ENCODE measurements at regions not wholly inside any gene's neighbourhood (a gene's known extent, or its start where the extent isn't known, plus 50 kb on each side); places are given as distances from the start of the nearest gene placed in this dataset.

DNA sequence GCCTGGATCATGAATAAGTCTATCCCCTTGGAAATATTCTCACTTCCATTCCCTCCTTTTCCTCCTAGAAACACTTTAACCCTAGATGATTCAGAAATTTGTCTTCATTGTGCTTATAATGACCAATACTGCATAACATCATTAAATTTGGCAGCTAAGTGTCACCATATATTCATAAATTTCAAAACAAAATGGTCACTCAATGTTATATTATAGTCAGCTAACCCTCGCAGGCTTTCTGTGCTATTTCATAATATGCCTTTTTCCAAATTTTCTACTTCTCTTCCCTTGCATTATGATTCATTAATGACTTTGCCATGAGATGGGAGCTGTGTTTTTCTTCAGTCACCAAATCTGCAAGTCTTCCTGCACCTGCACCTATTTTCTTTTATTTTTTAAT, 308.3 kb upstream of the AKR1E2 start:
- Histone ChIP-seq H3K9me1 (replicated peaks; ENCODE audit: control insufficient read depth, extremely low read depth, insufficient read depth, low read length) (no peaks in the 10 kb centered on the region), H3K27me3 (ENCODE audit: control insufficient read depth in 2 of 2, insufficient read depth in 2 of 2, low read length in 2 of 2) (no peaks in the 10 kb centered on the region), H3K9me3 (replicated peaks; ENCODE audit: control insufficient read depth, insufficient read depth, low read length) (no peaks in the 10 kb centered on the region), H3K4me3 (replicated peaks in 1 of 3; ENCODE audit: insufficient read depth in 1 of 3, low read depth in 1 of 3, low read length in 3 of 3) (no peak overlapping the region), H3K9ac (replicated peaks; ENCODE audit: extremely low read depth, insufficient read depth, low read length) (no peak overlapping the region), H3K4me2 (ENCODE audit: insufficient read depth, low read length) (no peak overlapping the region), H3K36me3 (ENCODE audit: control insufficient read depth in 2 of 2, extremely low read depth in 1 of 2, insufficient read depth in 2 of 2, low read length in 2 of 2) (no peaks in the 10 kb centered on the region), H3K4me1 (ENCODE audit: control insufficient read depth, extremely low read depth, insufficient read depth, low read length) (no peaks in the 10 kb centered on the region), H4K20me1 (replicated peaks; ENCODE audit: control insufficient read depth, extremely low read depth, insufficient read depth, low read length) (no peaks in the 10 kb centered on the region), H3K27ac (ENCODE audit: insufficient read depth, low read depth, low read length) (no peak overlapping the region), H2AFZ (ENCODE audit: low read depth, low read length) (no peak overlapping the region), H3K79me2 (ENCODE audit: control insufficient read depth, insufficient read depth, low read length) (no peaks in the 10 kb centered on the region)
- dilution Hi-C loops (cut with MboI; ENCODE audit: extremely low pct_ligation_motif_present, low sequenced_read_pairs) = no loop called here
- ChIA-PET POLR2A (no interaction called here), CTCF (no interaction called here)
- no TSS peak for BruUV-seq (replicated peaks)
- intact Hi-C loops (cut with micrococcal nuclease) = no loop called here
- no peak for TF ChIP-seq JUN (IDR thresholded peaks at IDR 0.05; ENCODE audit: borderline replicate concordance, insufficient read depth, insufficient read length, low read depth)
- TF ChIP-seq EZH2 (IDR thresholded peaks at IDR 0.05; ENCODE audit: borderline replicate concordance, low read depth, low read length, severe bottlenecking) = no peak
- no peak for TF ChIP-seq POLR2AphosphoS5 (IDR thresholded peaks at IDR 0.05; ENCODE audit: insufficient read depth, low read depth, low read length)
- TF ChIP-seq FOS (IDR thresholded peaks at IDR 0.05; ENCODE audit: borderline replicate concordance, insufficient read depth, low read length) = no peak
- TF ChIP-seq POLR2A (IDR thresholded peaks at IDR 0.05; ENCODE audit: low read depth, low read length) = no peak
- TF ChIP-seq MYC (IDR thresholded peaks at IDR 0.05; ENCODE audit: low read depth, low read length) = no peak
- TF ChIP-seq, protein P1, sequence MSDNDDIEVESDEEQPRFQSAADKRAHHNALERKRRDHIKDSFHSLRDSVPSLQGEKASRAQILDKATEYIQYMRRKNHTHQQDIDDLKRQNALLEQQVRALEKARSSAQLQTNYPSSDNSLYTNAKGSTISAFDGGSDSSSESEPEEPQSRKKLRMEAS (IDR thresholded peaks at IDR 0.05; ENCODE audit: insufficient read depth, insufficient read length) = no peak
- TF ChIP-seq, protein P2, sequence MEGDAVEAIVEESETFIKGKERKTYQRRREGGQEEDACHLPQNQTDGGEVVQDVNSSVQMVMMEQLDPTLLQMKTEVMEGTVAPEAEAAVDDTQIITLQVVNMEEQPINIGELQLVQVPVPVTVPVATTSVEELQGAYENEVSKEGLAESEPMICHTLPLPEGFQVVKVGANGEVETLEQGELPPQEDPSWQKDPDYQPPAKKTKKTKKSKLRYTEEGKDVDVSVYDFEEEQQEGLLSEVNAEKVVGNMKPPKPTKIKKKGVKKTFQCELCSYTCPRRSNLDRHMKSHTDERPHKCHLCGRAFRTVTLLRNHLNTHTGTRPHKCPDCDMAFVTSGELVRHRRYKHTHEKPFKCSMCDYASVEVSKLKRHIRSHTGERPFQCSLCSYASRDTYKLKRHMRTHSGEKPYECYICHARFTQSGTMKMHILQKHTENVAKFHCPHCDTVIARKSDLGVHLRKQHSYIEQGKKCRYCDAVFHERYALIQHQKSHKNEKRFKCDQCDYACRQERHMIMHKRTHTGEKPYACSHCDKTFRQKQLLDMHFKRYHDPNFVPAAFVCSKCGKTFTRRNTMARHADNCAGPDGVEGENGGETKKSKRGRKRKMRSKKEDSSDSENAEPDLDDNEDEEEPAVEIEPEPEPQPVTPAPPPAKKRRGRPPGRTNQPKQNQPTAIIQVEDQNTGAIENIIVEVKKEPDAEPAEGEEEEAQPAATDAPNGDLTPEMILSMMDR (IDR thresholded peaks at IDR 0.05; ENCODE audit: extremely low read depth in 1 of 2, insufficient read depth in 1 of 2, low read depth in 1 of 2, low read length in 2 of 2) = no peak
- no peak for TF ChIP-seq GATA2 (IDR thresholded peaks at IDR 0.05; ENCODE audit: insufficient read depth, insufficient read length, low read depth, low read length)
- DNase-seq (ENCODE audit: low read depth, low spot score) = no peak
- FAIRE-seq = no peak
